GM12864 (cell line): ENCODE measurements at regions not wholly inside any gene's neighbourhood (a gene's known extent, or its start where the extent isn't known, plus 50 kb on each side); places are given as distances from the start of the nearest gene placed in this dataset.

Source experiments
- DNase-seq: peaks from one replicate; pipeline ENCODE4 v3.0.0-alpha.2; 2011; ENCODE audit warnings: low read depth
- H3K4me3 ChIP-seq: 2 replicates; pipeline ENCODE4 v1.5.1; 2011; ENCODE audit warnings: mild to moderate bottlenecking, low read depth, low read length, control low read depth
- CTCF ChIP-seq: IDR thresholded peaks from 2 replicates; pipeline ENCODE4 v1.5.1; 2011; ENCODE audit warnings: low read depth, mild to moderate bottlenecking, moderate library complexity, low read length, control low read depth, inconsistent platforms; ENCODE audit errors: missing control alignments

- DNase-seq: no peak
- no peak overlapping the region for H3K4me3 ChIP-seq
- TF ChIP-seq CTCF: no peak
Measured at GRCh38 chr18:42520138-42520537, 565.1 kb downstream of the PIK3C3 start.

GRCh38 chr18:42525905-42526304, 570.9 kb downstream of the PIK3C3 start:
- DNase-seq: no peak
- no peak for TF ChIP-seq CTCF
- no peak overlapping the region for H3K4me3 ChIP-seq

GRCh38 chr18:42527766-42528165, 572.7 kb downstream of the PIK3C3 start:
- H3K4me3 ChIP-seq: no peak overlapping the region
- TF ChIP-seq CTCF: no peak
- DNase-seq: no peak

- TF ChIP-seq CTCF: no peak
- H3K4me3 ChIP-seq: no peak overlapping the region
- no peak for DNase-seq
Measured at GRCh38 chr18:42530276-42530675, 575.2 kb downstream of the PIK3C3 start.

GRCh38 chr18:42532119-42532518, 577.1 kb downstream of the PIK3C3 start:
- no peak for DNase-seq
- no peak overlapping the region for H3K4me3 ChIP-seq
- TF ChIP-seq CTCF: no peak

GRCh38 chr18:42533009-42533575, 578.1 kb downstream of the PIK3C3 start:
- no peak overlapping the region for H3K4me3 ChIP-seq
- no peak for TF ChIP-seq CTCF
- no peak for DNase-seq

GRCh38 chr18:42533616-42534015, 578.6 kb downstream of the PIK3C3 start:
- no peak for DNase-seq
- no peak for TF ChIP-seq CTCF
- H3K4me3 ChIP-seq: no peak overlapping the region
